Activated B cell treated with CpG ODN at 0.5 μM for 24 hours (primary cell): ENCODE measurements at regions not wholly inside any gene's neighbourhood (a gene's known extent, or its start where the extent isn't known, plus 50 kb on each side); places are given as distances from the start of the nearest gene placed in this dataset.

Source experiments
- ATAC-seq: fragments of 200-7000 bp; cut with Tn5 transposase; one replicate; pipeline ENCODE4 v1.10.0; 2021; ENCODE audit warnings: low read depth, mild to moderate bottlenecking, moderate library complexity
- CTCF ChIA-PET: fragments of 350-600 bp; sonication (Branson Sonifier 250); formaldehyde crosslinking; loops from one replicate; lab custom pipeline; 2021; ENCODE audit warnings: antibody characterized with exemption; lab: Charles Lee
- POLR2A ChIA-PET: fragments of 350-600 bp; sonication (Branson Sonifier 250); formaldehyde crosslinking; loops from one replicate; lab custom pipeline; 2021; ENCODE audit warnings: antibody characterized with exemption; lab: Charles Lee
- DNase-seq: peaks from one replicate; pipeline ENCODE4 v3.0.0; 2022
- H3K27ac Mint-ChIP-seq: one replicate; pipeline ENCODE4 v1.8.0; 2020; ENCODE audit warnings: mixed read lengths
- H3K27me3 Mint-ChIP-seq: one replicate; pipeline ENCODE4 v1.8.0; 2021; ENCODE audit warnings: mixed read lengths
- H3K36me3 Mint-ChIP-seq: one replicate; pipeline ENCODE4 v1.8.0; 2021; ENCODE audit warnings: low read depth, mixed read lengths
- H3K4me1 Mint-ChIP-seq: one replicate; pipeline ENCODE4 v1.8.0; 2021; ENCODE audit warnings: mixed read lengths
- H3K4me3 Mint-ChIP-seq: one replicate; pipeline ENCODE4 v1.8.0; 2020; ENCODE audit warnings: mild to moderate bottlenecking, mixed read lengths
- H3K9me3 Mint-ChIP-seq: one replicate; pipeline ENCODE4 v1.8.0; 2020; ENCODE audit warnings: mixed read lengths
- CTCF ChIP-seq: fragments of 200-600 bp; IDR thresholded peaks from one replicate; pipeline ENCODE4 v1.8.0; 2022; ENCODE audit warnings: antibody characterized with exemption, mild to moderate bottlenecking
- intact Hi-C: fragments of 100-400 bp; cut with micrococcal nuclease; formaldehyde crosslinking; loops from one replicate; pipeline ENCODE4 v1.15.1; 2024

GRCh38 chr3:176737480-176738110 lies 459.7 kb downstream of the TBL1XR1 start:
- no peaks in the 10 kb centered on the region for H3K4me1 Mint-ChIP-seq
- H3K27me3 Mint-ChIP-seq = no peaks in the 10 kb centered on the region
- H3K9me3 Mint-ChIP-seq = no peaks in the 10 kb centered on the region
- intact Hi-C loops = no loop called here
- no peak overlapping the region for H3K27ac Mint-ChIP-seq
- no peaks in the 10 kb centered on the region for H3K36me3 Mint-ChIP-seq
- DNase-seq (no peak), ATAC-seq (no peak)
- TF ChIP-seq CTCF = no peak
- no peak overlapping the region for H3K4me3 Mint-ChIP-seq
- ChIA-PET POLR2A (no interaction called here), CTCF (no interaction called here)

GRCh38 chr3:176734146-176734545 lies 463.1 kb downstream of the TBL1XR1 start:
- Mint-ChIP-seq H3K4me1 (no peaks in the 10 kb centered on the region), H3K27ac (no peak overlapping the region), H3K27me3 (no peaks in the 10 kb centered on the region), H3K4me3 (no peak overlapping the region), H3K9me3 (no peaks in the 10 kb centered on the region), H3K36me3 (no peaks in the 10 kb centered on the region)
- ChIA-PET CTCF (no interaction called here), POLR2A (no interaction called here)
- DNase-seq (no peak), ATAC-seq (no peak)
- TF ChIP-seq CTCF = no peak
- intact Hi-C loops = no loop called here

- no peak for TF ChIP-seq CTCF
- Mint-ChIP-seq H3K36me3 (no peaks in the 10 kb centered on the region), H3K27me3 (no peaks in the 10 kb centered on the region), H3K9me3 (no peaks in the 10 kb centered on the region), H3K4me1 (no peaks in the 10 kb centered on the region), H3K4me3 (no peak overlapping the region), H3K27ac (no peak overlapping the region)
- ChIA-PET CTCF (no interaction called here), POLR2A (no interaction called here)
- ATAC-seq (no peak), DNase-seq (no peak)
- intact Hi-C loops = no loop called here
Measured at GRCh38 chr3:176724394-176724759, 472.9 kb downstream of the TBL1XR1 start.

- POLR2A ChIA-PET = no interaction called here
- H3K27me3 Mint-ChIP-seq = no peaks in the 10 kb centered on the region
Measured at GRCh38 chr3:176723758-176724393, 473.4 kb downstream of the TBL1XR1 start.

GRCh38 chr3:176714034-176714433 lies 483.2 kb downstream of the TBL1XR1 start:
- no peaks in the 10 kb centered on the region for H3K27me3 Mint-ChIP-seq
- intact Hi-C loops = no loop called here
- H3K4me1 Mint-ChIP-seq = no peaks in the 10 kb centered on the region
- TF ChIP-seq CTCF = no peak
- ChIA-PET POLR2A (no interaction called here), CTCF (no interaction called here)
- no peak overlapping the region for H3K27ac Mint-ChIP-seq
- ATAC-seq = no peak
- peaks cover 2% of the 10 kb centered on the region for H3K9me3 Mint-ChIP-seq
- H3K4me3 Mint-ChIP-seq = no peak overlapping the region
- H3K36me3 Mint-ChIP-seq = no peaks in the 10 kb centered on the region
- no peak for DNase-seq

More at GRCh38 chr3:176723758-176724393, 473.4 kb downstream of the TBL1XR1 start:
- no peak overlapping the region for H3K4me3 Mint-ChIP-seq
- no peaks in the 10 kb centered on the region for H3K4me1 Mint-ChIP-seq
- CTCF ChIA-PET = no interaction called here
- no peak for DNase-seq
- no peaks in the 10 kb centered on the region for H3K9me3 Mint-ChIP-seq
- TF ChIP-seq CTCF = no peak
- H3K27ac Mint-ChIP-seq = no peak overlapping the region
- no peak for ATAC-seq
- no peaks in the 10 kb centered on the region for H3K36me3 Mint-ChIP-seq
- intact Hi-C loops = no loop called here
